K562 (cell line): ENCODE measurements at regions not wholly inside any gene's neighbourhood (a gene's known extent, or its start where the extent isn't known, plus 50 kb on each side); places are given as distances from the start of the nearest gene placed in this dataset.

ENCODE experiments used
- ATAC-seq: fragments of 200-7000 bp; cut with Tn5 transposase; 3 replicates; pipeline ENCODE4 v1.9.1; 2020; ENCODE audit warnings: moderate library complexity
- BruUV-seq: library from RNA; stranded (reverse); fragments of 400-500 nt; replicated peaks from 2 replicates; lab custom pipeline; 2021; lab: Mats Ljungman, UMichigan
- CTCF ChIA-PET: fragments of 300-600 bp; formaldehyde crosslinking; extraction: SDS; loops from one replicate; lab custom pipeline; 2021; ENCODE audit warnings: low intra/inter-chr PET ratio; lab: Yijun Ruan, JAX
- POLR2A ChIA-PET: fragments of 300-600, 350-650 bp; sonication (Branson Sonifier 250); formaldehyde crosslinking; extraction: SDS; loops from one replicate; lab custom pipeline; 2021; ENCODE audit warnings: antibody characterized with exemption, inconsistent platforms; lab: Yijun Ruan, JAX
- DNase-seq, 4 experiments: peaks; one replicate each; pipeline versions ENCODE4 v3.0.0 to v3.0.0-alpha.2; 2011 to 2018; ENCODE audit warnings: low spot score in 3 of 4, mixed read lengths in 3 of 4; ENCODE audit errors: extremely low read depth in 1 of 4
- FAIRE-seq: peaks from 2 replicates; lab custom pipeline; 2011; peaks lifted over from hg19 to GRCh38; lab: Jason Lieb, UNC
- H2AFZ ChIP-seq: 2 replicates; pipeline ENCODE4 v1.6.0; 2011; ENCODE audit warnings: low read depth, low read length, control low read depth, inconsistent platforms
- H3K27ac ChIP-seq: fragments of 200-600 bp; 3 replicates; pipeline ENCODE4 v1.8.0; 2011; ENCODE audit warnings: low read depth, mild to moderate bottlenecking, control low read depth, inconsistent platforms, low read length, moderate library complexity, mixed read lengths; ENCODE audit errors: extremely low read depth
- H3K27me3 ChIP-seq, 2 experiments: fragments of 300-600 bp in 1 of 2; 2 replicates in 1 of 2; 3 replicates in 1 of 2; pipeline versions ENCODE4 v1.6.0 to v1.8.0; 2011; ENCODE audit warnings: inconsistent platforms in 2 of 2, low read length in 2 of 2, mild to moderate bottlenecking in 1 of 2, mixed read lengths in 1 of 2, moderate library complexity in 1 of 2; ENCODE audit not compliant: control insufficient read depth in 2 of 2, insufficient read depth in 2 of 2
- H3K36me3 ChIP-seq: fragments of 300-600 bp; 3 replicates; pipeline ENCODE4 v1.8.0; 2011; ENCODE audit warnings: mild to moderate bottlenecking, low read length, inconsistent platforms; ENCODE audit not compliant: control insufficient read depth, insufficient read depth
- H3K4me1 ChIP-seq, 2 experiments: fragments of 200-600 bp in 1 of 2; replicated peaks in 1 of 2; 2 replicates in 1 of 2; 3 replicates in 1 of 2; pipeline versions ENCODE4 v1.5.1 to v1.8.0; 2011; ENCODE audit warnings: inconsistent platforms in 2 of 2, low read length in 2 of 2, mild to moderate bottlenecking in 1 of 2, mixed read lengths in 1 of 2, moderate library complexity in 1 of 2; ENCODE audit not compliant: control insufficient read depth in 2 of 2, insufficient read depth in 2 of 2
- H3K4me2 ChIP-seq: 2 replicates; pipeline ENCODE4 v1.6.1; 2011; ENCODE audit warnings: low read length, control low read depth, inconsistent platforms, mixed read lengths; ENCODE audit not compliant: insufficient read depth
- H3K4me3 ChIP-seq: fragments of 200-600 bp; sonication (generic), shearing (Covaris generic); 2 replicates; pipeline ENCODE4 v1.5.1; 2016; ENCODE audit warnings: control low read depth, inconsistent platforms
- H3K79me2 ChIP-seq: fragments of 200-600 bp; 3 replicates; pipeline ENCODE4 v1.8.0; 2011; ENCODE audit warnings: low read length, inconsistent platforms; ENCODE audit not compliant: control insufficient read depth, insufficient read depth
- H3K9ac ChIP-seq, 2 experiments: 2 replicates each; pipeline versions ENCODE4 v1.6.0 to v1.6.1; 2011; ENCODE audit warnings: low read depth in 2 of 2, low read length in 2 of 2, control low read depth in 1 of 2, inconsistent platforms in 1 of 2, mild to moderate bottlenecking in 1 of 2, mixed read lengths in 1 of 2; ENCODE audit not compliant: insufficient read depth in 1 of 2
- H3K9me1 ChIP-seq: one replicate; pipeline ENCODE4 v1.6.0; 2011; ENCODE audit warnings: inconsistent platforms, mild to moderate bottlenecking, low read length, moderate library complexity; ENCODE audit not compliant: control insufficient read depth, insufficient read depth
- H3K9me3 ChIP-seq: replicated peaks from 2 replicates; pipeline ENCODE4 v1.5.1; 2011; ENCODE audit warnings: low read depth, low read length, inconsistent platforms; ENCODE audit not compliant: control insufficient read depth, insufficient read depth
- H4K20me1 ChIP-seq: replicated peaks from 2 replicates; pipeline ENCODE4 v1.6.1; 2011; ENCODE audit warnings: low read length, inconsistent platforms, mixed read lengths; ENCODE audit not compliant: control insufficient read depth, insufficient read depth
- CEBPB ChIP-seq: fragments of 450-650 bp; IDR thresholded peaks from 2 replicates; pipeline ENCODE4 v1.6.1; 2016; ENCODE audit warnings: missing genetic modification characterization, missing compliant biosample characterization
- CEBPG ChIP-seq, 3 experiments: fragments of 200-800 bp in 1 of 3; sonication (Bioruptor generic) in 1 of 3; sonication (generic) in 1 of 3; formaldehyde crosslinking in 1 of 3; IDR thresholded peaks in 2 of 3; conservative IDR thresholded peaks in 1 of 3; 2 replicates each; pipeline versions ENCODE4 v1.6.1 to v1.8.0; 2016 to 2022; ENCODE audit warnings: missing compliant biosample characterization in 2 of 3, missing genetic modification characterization in 2 of 3, mild to moderate bottlenecking in 1 of 3, missing genetic modification reagents in 1 of 3
- HDAC6 ChIP-seq: IDR thresholded peaks from 2 replicates; pipeline ENCODE4 v1.6.1; 2012; ENCODE audit warnings: low read depth, mild to moderate bottlenecking, control low read depth, inconsistent platforms, low read length, moderate library complexity
- LEF1 ChIP-seq: fragments of 450-650 bp; IDR thresholded peaks from 2 replicates; pipeline ENCODE4 v1.6.1; 2016; ENCODE audit warnings: mild to moderate bottlenecking
- MAFK ChIP-seq: IDR thresholded peaks from 2 replicates; pipeline ENCODE4 v1.6.1; 2011; ENCODE audit warnings: low read length, improper control_type of control experiment
- RCOR1 ChIP-seq, 2 experiments: IDR thresholded peaks; 2 replicates each; pipeline ENCODE4 v1.6.1; 2012; ENCODE audit warnings: low read depth in 2 of 2, low read length in 2 of 2, borderline replicate concordance in 1 of 2, improper control_type of control experiment in 1 of 2
- TAF1 ChIP-seq: IDR thresholded peaks from 2 replicates; pipeline ENCODE4 v1.6.1; 2011; ENCODE audit warnings: mild to moderate bottlenecking, low read length, moderate library complexity; ENCODE audit not compliant: insufficient read depth, control insufficient read depth, severe bottlenecking; ENCODE audit errors: extremely low read depth
- ZBTB17 ChIP-seq: fragments of 450-650 bp; formaldehyde crosslinking; IDR thresholded peaks from 2 replicates; pipeline ENCODE4 v1.4.0; 2020; ENCODE audit warnings: mild to moderate bottlenecking
- ZNF311 ChIP-seq: fragments of 250-450 bp; sonication (Bioruptor Pico); IDR thresholded peaks from 2 replicates; pipeline ENCODE4 v1.4.0; 2020; ENCODE audit warnings: mild to moderate bottlenecking, moderate library complexity
- ZNF507 ChIP-seq: conservative IDR thresholded peaks from 2 replicates; pipeline ENCODE4 v1.6.1; 2017; ENCODE audit warnings: missing genetic modification characterization, missing compliant biosample characterization
- ZNF830 ChIP-seq: fragments of 250-450 bp; sonication (Bioruptor Pico); IDR thresholded peaks from 2 replicates; pipeline ENCODE4 v1.5.0; 2021; ENCODE audit warnings: mild to moderate bottlenecking
- WGBS: fragments of 100-300 bp; shearing (Covaris generic); methylation state at CpG from one replicate; pipeline ENCODE4 v1.1.6; 2016; ENCODE audit warnings: low coverage, mixed read lengths; ENCODE audit not compliant: insufficient coverage; ENCODE audit errors: missing lambda C conversion rate; 5-methylcytosine and 5-hydroxymethylcytosine counted together
- in situ Hi-C: fragments of 300-500 bp; cut with MboI; formaldehyde crosslinking; loops from 4 replicates; pipeline ENCODE4 v1.15.0; 2018; ENCODE audit warnings: inconsistent platforms, mixed read lengths
- intact Hi-C: fragments of 100-400 bp; cut with micrococcal nuclease; formaldehyde crosslinking; loops from 2 replicates; pipeline ENCODE4 v1.14.2; 2022
- TF ChIP-seq, protein P1 (sequence below): fragments of 450-650 bp; IDR thresholded peaks from 2 replicates; pipeline ENCODE4 v1.6.1; 2014; ENCODE audit warnings: low read depth, mild to moderate bottlenecking, moderate library complexity, borderline replicate concordance

GRCh38 chr5:117138523-117138922 is 563.9 kb upstream of the SEMA6A start:
- H3K36me3 ChIP-seq: no peaks in the 10 kb centered on the region
- TF ChIP-seq CEBPG (CRISPR knock-in tag; IDR thresholded peaks at IDR 0.05) (no peak), CEBPG (tag; conservative IDR thresholded peaks at IDR 0.05 in 1 of 2, IDR thresholded peaks at IDR 0.05 in 1 of 2) (peak; percentile 29 to 94; a peak in 2 of 4 replicates), CEBPB (peak; percentile 85)
- TF ChIP-seq, protein P1, sequence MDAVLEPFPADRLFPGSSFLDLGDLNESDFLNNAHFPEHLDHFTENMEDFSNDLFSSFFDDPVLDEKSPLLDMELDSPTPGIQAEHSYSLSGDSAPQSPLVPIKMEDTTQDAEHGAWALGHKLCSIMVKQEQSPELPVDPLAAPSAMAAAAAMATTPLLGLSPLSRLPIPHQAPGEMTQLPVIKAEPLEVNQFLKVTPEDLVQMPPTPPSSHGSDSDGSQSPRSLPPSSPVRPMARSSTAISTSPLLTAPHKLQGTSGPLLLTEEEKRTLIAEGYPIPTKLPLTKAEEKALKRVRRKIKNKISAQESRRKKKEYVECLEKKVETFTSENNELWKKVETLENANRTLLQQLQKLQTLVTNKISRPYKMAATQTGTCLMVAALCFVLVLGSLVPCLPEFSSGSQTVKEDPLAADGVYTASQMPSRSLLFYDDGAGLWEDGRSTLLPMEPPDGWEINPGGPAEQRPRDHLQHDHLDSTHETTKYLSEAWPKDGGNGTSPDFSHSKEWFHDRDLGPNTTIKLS: no peak
- intact Hi-C loops (no loop called here), in situ Hi-C loops (no loop called here)
- DNase-seq: no peak
- H3K27me3 ChIP-seq: no peaks in the 10 kb centered on the region
- WGBS: 4% methylated on average over 3 of the region's 3 CpGs
- no peaks in the 10 kb centered on the region for H3K9me1 ChIP-seq
- no peaks in the 10 kb centered on the region for H3K4me1 ChIP-seq
- CTCF ChIA-PET: no interaction called here
- no TSS peak for BruUV-seq
- POLR2A ChIA-PET: no interaction called here
- no peak overlapping the region for H3K27ac ChIP-seq
- H3K4me2 ChIP-seq: no peak overlapping the region
- no peak overlapping the region for H2AFZ ChIP-seq
- no peak overlapping the region for H3K9ac ChIP-seq
- no peaks in the 10 kb centered on the region for H3K79me2 ChIP-seq
- no peaks in the 10 kb centered on the region; the same call in 1 of the 2 replicates for H3K9me3 ChIP-seq
- no peak overlapping the region for H3K4me3 ChIP-seq
- FAIRE-seq: no peak
- no peak for ATAC-seq
- H4K20me1 ChIP-seq: no peaks in the 10 kb centered on the region

GRCh38 chr5:117135851-117136250 is 561.2 kb upstream of the SEMA6A start:
- no peaks in the 10 kb centered on the region for H3K27me3 ChIP-seq
- FAIRE-seq (no peak), DNase-seq (no peak), ATAC-seq (no peak)
- H3K4me1 ChIP-seq: no peaks in the 10 kb centered on the region
- H2AFZ ChIP-seq: no peak overlapping the region
- H3K27ac ChIP-seq: no peak overlapping the region
- no peak overlapping the region for H3K4me2 ChIP-seq
- intact Hi-C loops: no loop called here
- in situ Hi-C loops: no loop called here
- ChIA-PET POLR2A (no interaction called here), CTCF (no interaction called here)
- 5% methylated on average over 2 of the region's 2 CpGs for WGBS
- no peak overlapping the region for H3K9ac ChIP-seq
- H3K4me3 ChIP-seq: no peak overlapping the region
- TF ChIP-seq TAF1: no peak
- no peak for TF ChIP-seq MAFK
- no peak for TF ChIP-seq ZNF507 (tag)
- no peak for TF ChIP-seq ZNF830 (CRISPR knock-in tag)
- TF ChIP-seq ZNF311 (CRISPR knock-in tag): no peak
- TF ChIP-seq RCOR1 (IDR thresholded peaks at IDR 0.05; ENCODE audit: borderline replicate concordance in 1 of 2, low read depth in 2 of 2, low read length in 2 of 2): no peak
- no peak for TF ChIP-seq HDAC6
- TF ChIP-seq LEF1: no peak
- TF ChIP-seq ZBTB17 (CRISPR knock-in tag): no peak
- BruUV-seq: no TSS peak
- no peaks in the 10 kb centered on the region for H3K9me1 ChIP-seq
- no peaks in the 10 kb centered on the region; the same call in 1 of the 2 replicates for H3K9me3 ChIP-seq
- H3K79me2 ChIP-seq: no peaks in the 10 kb centered on the region
- no peaks in the 10 kb centered on the region for H3K36me3 ChIP-seq
- H4K20me1 ChIP-seq: no peaks in the 10 kb centered on the region
